ENCODE measurements at regions not wholly inside any gene's neighbourhood (a gene's known extent, or its start where the extent isn't known, plus 50 kb on each side); places are given as distances from the start of the nearest gene placed in this dataset.

DNA sequence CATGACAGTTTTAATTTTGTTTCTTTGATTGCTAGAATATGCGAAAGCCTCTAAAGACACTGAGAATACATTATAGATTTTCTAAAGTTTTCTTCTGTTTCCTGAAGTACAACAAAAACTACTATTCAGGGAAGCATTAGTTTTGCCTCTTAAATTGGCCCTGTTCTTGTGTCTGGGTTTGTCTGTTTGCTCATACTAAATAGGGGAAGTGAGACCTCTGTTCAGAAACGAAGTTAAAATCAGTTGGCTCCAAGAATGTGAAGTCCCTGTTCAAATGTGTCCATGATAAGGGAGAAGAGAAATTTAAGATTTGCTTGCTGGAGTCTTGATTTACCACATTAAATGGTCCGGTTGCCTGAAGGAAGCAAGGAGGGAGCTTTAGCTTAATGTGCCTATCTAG lies 327.3 kb upstream of the GBE1 start:
- TF ChIP-seq, protein P1, sequence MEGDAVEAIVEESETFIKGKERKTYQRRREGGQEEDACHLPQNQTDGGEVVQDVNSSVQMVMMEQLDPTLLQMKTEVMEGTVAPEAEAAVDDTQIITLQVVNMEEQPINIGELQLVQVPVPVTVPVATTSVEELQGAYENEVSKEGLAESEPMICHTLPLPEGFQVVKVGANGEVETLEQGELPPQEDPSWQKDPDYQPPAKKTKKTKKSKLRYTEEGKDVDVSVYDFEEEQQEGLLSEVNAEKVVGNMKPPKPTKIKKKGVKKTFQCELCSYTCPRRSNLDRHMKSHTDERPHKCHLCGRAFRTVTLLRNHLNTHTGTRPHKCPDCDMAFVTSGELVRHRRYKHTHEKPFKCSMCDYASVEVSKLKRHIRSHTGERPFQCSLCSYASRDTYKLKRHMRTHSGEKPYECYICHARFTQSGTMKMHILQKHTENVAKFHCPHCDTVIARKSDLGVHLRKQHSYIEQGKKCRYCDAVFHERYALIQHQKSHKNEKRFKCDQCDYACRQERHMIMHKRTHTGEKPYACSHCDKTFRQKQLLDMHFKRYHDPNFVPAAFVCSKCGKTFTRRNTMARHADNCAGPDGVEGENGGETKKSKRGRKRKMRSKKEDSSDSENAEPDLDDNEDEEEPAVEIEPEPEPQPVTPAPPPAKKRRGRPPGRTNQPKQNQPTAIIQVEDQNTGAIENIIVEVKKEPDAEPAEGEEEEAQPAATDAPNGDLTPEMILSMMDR (conservative IDR thresholded peaks at IDR 0.05; ENCODE audit: low read depth in 2 of 2): no peak
- TF ChIP-seq EZH2phosphoT487 (IDR thresholded peaks at IDR 0.05; ENCODE audit: unreplicated experiment) (no peak), EZH2 (IDR thresholded peaks at IDR 0.05; ENCODE audit: low read depth, unreplicated experiment) (no peak), JUNB (IDR thresholded peaks at IDR 0.05; ENCODE audit: unreplicated experiment) (no peak), POLR2AphosphoS5 (IDR thresholded peaks at IDR 0.05; ENCODE audit: low read depth) (no peak), CREB1 (CRISPR knock-in tag; IDR thresholded peaks at IDR 0.05; ENCODE audit: low read depth) (no peak), REST (IDR thresholded peaks at IDR 0.05; ENCODE audit: unreplicated experiment) (no peak), ZNF331 (CRISPR knock-in tag; IDR thresholded peaks at IDR 0.05; ENCODE audit: low read depth) (no peak), STAT1 (IDR thresholded peaks at IDR 0.05; ENCODE audit: unreplicated experiment) (no peak), ZNF114 (CRISPR knock-in tag; IDR thresholded peaks at IDR 0.05) (no peak), ZNF462 (CRISPR knock-in tag; IDR thresholded peaks at IDR 0.05) (no peak), NANOG (IDR thresholded peaks at IDR 0.05; ENCODE audit: borderline replicate concordance) (no peak)
- TF ChIP-seq, protein P2, sequence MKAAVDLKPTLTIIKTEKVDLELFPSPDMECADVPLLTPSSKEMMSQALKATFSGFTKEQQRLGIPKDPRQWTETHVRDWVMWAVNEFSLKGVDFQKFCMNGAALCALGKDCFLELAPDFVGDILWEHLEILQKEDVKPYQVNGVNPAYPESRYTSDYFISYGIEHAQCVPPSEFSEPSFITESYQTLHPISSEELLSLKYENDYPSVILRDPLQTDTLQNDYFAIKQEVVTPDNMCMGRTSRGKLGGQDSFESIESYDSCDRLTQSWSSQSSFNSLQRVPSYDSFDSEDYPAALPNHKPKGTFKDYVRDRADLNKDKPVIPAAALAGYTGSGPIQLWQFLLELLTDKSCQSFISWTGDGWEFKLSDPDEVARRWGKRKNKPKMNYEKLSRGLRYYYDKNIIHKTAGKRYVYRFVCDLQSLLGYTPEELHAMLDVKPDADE (IDR thresholded peaks at IDR 0.05): no peak
